AG04449 (cell line): ENCODE measurements at regions not wholly inside any gene's neighbourhood (a gene's known extent, or its start where the extent isn't known, plus 50 kb on each side); places are given as distances from the start of the nearest gene placed in this dataset.

ENCODE experiments used
- CTCF ChIA-PET: fragments of 350-600 bp; formaldehyde crosslinking; extraction: SDS; loops from one replicate; lab custom pipeline; 2021; ENCODE audit warnings: antibody characterized with exemption; lab: Yijun Ruan, JAX
- POLR2A ChIA-PET: fragments of 400-600, 350-600 bp; formaldehyde crosslinking; extraction: SDS; loops from one replicate; lab custom pipeline; 2020; ENCODE audit warnings: antibody characterized with exemption, inconsistent platforms; lab: Yijun Ruan, JAX
- DNase-seq: peaks from one replicate; pipeline ENCODE4 v3.0.0-alpha.2; 2010; ENCODE audit warnings: low read depth, low spot score
- H3K4me3 ChIP-seq: 2 replicates; pipeline ENCODE4 v1.5.1; 2011; ENCODE audit warnings: low read depth, mild to moderate bottlenecking, control low read depth, low read length
- TF ChIP-seq, protein P1 (sequence below): IDR thresholded peaks from one replicate; pipeline ENCODE4 v1.5.1; 2011; ENCODE audit warnings: mild to moderate bottlenecking, moderate library complexity, low read length, control low read depth, inconsistent platforms; ENCODE audit not compliant: insufficient read depth; ENCODE audit errors: missing control alignments

DNA sequence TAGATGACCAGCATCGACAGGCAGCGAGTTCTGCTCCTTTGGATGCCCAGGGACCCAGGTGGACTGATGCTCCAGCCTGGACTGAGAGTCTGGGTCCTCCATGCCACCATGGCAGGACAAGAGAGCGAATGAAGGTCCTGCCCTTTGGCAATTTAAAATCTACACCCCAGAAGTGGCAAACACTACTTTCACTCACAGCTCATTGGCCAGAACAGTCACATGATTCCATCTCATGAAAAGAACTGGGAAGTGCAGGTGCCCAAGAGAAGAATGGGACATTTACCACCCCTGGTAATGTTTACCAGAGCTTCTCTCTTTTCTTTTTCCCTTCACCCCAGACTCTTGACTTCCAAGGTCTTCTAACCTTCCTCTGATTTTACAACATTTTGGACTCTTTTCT is 87.8 kb upstream of the SLCO3A1 start:
- CTCF ChIA-PET = no interaction called here
- TF ChIP-seq, protein P1, sequence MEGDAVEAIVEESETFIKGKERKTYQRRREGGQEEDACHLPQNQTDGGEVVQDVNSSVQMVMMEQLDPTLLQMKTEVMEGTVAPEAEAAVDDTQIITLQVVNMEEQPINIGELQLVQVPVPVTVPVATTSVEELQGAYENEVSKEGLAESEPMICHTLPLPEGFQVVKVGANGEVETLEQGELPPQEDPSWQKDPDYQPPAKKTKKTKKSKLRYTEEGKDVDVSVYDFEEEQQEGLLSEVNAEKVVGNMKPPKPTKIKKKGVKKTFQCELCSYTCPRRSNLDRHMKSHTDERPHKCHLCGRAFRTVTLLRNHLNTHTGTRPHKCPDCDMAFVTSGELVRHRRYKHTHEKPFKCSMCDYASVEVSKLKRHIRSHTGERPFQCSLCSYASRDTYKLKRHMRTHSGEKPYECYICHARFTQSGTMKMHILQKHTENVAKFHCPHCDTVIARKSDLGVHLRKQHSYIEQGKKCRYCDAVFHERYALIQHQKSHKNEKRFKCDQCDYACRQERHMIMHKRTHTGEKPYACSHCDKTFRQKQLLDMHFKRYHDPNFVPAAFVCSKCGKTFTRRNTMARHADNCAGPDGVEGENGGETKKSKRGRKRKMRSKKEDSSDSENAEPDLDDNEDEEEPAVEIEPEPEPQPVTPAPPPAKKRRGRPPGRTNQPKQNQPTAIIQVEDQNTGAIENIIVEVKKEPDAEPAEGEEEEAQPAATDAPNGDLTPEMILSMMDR = no peak
- POLR2A ChIA-PET = no interaction called here
- no peak overlapping the region for H3K4me3 ChIP-seq
- DNase-seq = no peak

DNA sequence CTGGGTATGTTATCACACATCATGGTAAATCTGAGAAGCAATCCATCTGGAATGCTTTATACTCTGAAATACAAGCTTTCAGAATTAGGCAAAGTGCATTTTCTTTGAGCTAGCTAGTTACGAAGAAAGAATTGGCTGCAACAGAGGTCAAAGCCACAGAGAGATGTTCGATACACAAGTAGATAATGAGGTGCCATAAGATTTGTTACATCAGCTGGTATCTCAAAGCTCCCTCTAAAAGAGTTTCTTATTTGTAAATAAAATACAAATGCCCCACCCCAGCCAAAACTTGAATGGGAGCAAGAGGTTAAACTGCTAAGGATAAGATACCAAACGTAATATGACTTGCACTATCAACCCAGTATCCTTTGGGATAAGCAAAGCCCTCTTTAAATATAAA is 84.0 kb upstream of the SLCO3A1 start:
- ChIA-PET CTCF (no interaction called here), POLR2A (no interaction called here)

DNA sequence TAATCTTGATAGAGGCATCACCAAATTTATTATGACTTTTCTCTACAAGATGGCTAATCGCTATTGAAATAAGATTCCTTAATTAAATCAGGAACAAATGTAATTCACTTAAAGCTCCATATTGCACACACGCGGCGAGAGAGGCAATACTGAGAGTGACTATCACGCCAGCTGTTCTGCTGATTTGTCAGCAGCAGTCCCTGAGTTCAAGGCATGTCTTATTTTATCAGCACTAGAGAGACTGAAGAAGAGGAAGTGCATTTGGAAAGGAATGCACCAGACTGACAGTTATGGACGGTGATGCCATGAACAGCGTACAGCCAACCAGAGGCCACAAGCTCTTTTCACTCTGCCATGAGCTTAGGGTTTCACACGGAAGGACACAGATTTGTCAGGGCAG is 83.6 kb upstream of the SLCO3A1 start:
- ChIA-PET POLR2A (no interaction called here), CTCF (no interaction called here)
- TF ChIP-seq, protein P1 = no peak
- DNase-seq = no peak
- no peak overlapping the region for H3K4me3 ChIP-seq

More for the DNA sequence above, 84.0 kb upstream of the SLCO3A1 start:
- no peak overlapping the region for H3K4me3 ChIP-seq
- no peak for DNase-seq
- TF ChIP-seq, protein P1 = no peak

DNA sequence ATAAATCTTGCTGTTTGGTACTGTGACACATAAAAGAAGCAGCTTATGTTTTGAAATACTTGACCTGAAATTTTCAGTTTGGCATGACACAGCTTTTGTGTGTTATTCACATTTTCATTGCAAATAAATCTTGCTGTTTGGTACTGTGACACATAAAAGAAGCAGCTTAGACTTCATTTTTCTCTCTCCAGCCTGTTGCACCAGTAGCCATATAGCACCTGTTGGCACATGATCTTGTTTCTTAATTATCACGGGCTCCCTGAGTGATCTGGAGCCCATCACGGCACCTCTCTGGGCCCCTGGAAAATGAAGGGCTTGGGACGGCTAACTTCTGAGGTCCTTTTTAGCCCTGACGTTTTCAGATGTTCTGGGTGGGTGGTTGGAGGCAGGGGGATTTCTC is 77.4 kb upstream of the SLCO3A1 start:
- TF ChIP-seq, protein P1 = no peak
- ChIA-PET CTCF (no interaction called here), POLR2A (no interaction called here)
- DNase-seq = no peak
- no peak overlapping the region for H3K4me3 ChIP-seq

DNA sequence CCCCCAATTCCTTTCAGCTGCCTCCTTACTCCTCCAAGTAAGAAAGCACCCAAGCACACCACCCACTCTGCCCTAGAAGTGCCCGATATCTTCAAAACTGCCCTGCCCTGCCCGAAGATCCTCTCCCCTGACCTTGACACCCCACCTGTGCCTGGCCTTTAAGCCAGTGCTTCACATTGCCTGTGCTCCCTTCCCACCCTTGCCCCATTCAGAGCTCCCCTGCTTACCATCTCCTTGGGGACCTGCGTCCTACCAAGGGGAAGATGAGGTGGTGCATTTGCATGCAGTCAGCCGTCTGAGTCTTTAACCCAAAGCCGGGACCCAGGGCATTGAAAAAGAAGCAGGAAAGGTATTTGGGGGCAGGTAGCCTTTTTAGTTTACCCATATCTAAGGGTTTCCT is 73.5 kb upstream of the SLCO3A1 start:
- no peak overlapping the region for H3K4me3 ChIP-seq
- ChIA-PET CTCF (no interaction called here), POLR2A (no interaction called here)
- DNase-seq = no peak
- TF ChIP-seq, protein P1 = no peak

DNA sequence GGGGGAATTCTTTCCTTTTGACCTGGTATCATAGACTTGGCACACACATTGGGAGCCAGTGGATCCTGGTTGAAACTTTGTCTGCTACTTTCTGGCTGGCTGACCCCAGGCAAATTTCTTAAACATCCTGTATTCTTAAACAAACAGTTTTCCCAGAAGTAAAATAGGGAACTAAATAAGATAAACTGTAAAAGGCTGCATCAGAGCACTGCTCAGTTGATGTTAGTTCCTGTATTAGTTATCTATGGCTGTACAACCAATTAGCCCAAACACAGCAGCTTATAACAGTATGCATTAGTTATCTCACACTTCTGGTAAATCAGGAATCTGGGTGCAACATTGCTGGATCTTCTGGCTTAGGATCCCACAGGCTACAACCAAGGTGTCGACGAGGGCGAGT is 73.1 kb upstream of the SLCO3A1 start:
- H3K4me3 ChIP-seq = no peak overlapping the region
- TF ChIP-seq, protein P1 = no peak
- ChIA-PET POLR2A (no interaction called here), CTCF (no interaction called here)
- DNase-seq = no peak

DNA sequence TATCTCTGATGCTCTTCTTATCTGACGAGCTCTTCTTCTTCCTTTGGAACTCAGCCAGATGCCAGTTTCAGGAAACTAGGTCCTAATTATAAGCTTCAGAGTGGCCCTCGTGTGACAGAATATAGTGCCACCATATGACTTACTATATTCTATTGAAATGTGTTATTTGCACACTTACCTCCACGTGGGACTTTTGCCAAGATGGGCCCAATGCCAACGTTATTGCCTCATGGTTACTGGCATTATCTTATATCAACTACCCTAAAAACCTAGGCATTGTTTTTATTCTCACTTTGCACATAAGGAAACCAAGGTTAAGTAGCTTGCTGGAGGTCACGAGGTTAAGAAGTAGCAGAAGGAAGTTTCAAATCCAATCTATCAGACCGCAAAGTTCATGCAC is 71.3 kb upstream of the SLCO3A1 start:
- no peak for DNase-seq

More for the DNA sequence above, 71.3 kb upstream of the SLCO3A1 start:
- H3K4me3 ChIP-seq = no peak overlapping the region
- POLR2A ChIA-PET = no interaction called here
- CTCF ChIA-PET = no interaction called here
- TF ChIP-seq, protein P1 = no peak
